ENCODE measurements at regions not wholly inside any gene's neighbourhood (a gene's known extent, or its start where the extent isn't known, plus 50 kb on each side); places are given as distances from the start of the nearest gene placed in this dataset.

- no peak for TF ChIP-seq EZH2 (IDR thresholded peaks at IDR 0.05)
- TF ChIP-seq POLR2AphosphoS5 (IDR thresholded peaks at IDR 0.05; ENCODE audit: borderline replicate concordance, low read depth, low read length), result no peak
Measured at GRCh38 chr12:67593461-67594330, 54.8 kb upstream of the DYRK2 start.

Measured in SK-N-MC (cell line).